ENCODE measurements at regions not wholly inside any gene's neighbourhood (a gene's known extent, or its start where the extent isn't known, plus 50 kb on each side); places are given as distances from the start of the nearest gene placed in this dataset.
"Not testable (repeated sequence)": the region's sequence is repeated elsewhere in the genome, so short reads cannot be mapped to it uniquely, and the experiment has no call there.

DNA sequence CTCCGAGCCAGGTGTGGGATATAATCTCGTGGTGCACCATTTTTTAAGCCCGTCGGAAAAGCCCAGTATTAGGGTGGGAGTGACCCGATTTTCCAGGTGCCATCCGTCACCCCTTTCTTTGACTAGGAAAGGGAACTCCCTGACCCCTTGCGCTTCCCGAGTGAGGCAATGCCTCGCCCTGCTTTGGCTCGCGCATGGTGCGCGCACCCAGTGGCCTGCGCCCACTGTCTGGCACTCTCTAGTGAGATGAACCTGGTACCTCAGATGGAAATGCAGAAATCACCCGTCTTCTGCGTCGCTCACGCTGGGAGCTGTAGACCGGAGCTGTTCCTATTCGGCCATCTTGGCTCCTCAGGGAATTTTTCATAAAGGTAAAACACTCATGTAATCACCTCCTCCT lies 63.9 kb downstream of the RWDD3 start:
- H3K4me3 ChIP-seq (ENCODE audit: low read depth, low read length); POLR2A ChIA-PET; CTCF ChIA-PET; DNase-seq (ENCODE audit: low read depth); H3K36me3 ChIP-seq (ENCODE audit: control insufficient read depth, insufficient read depth, low read length); H3K27me3 ChIP-seq (ENCODE audit: control insufficient read depth, insufficient read depth, low read length): not testable (repeated sequence)

DNA sequence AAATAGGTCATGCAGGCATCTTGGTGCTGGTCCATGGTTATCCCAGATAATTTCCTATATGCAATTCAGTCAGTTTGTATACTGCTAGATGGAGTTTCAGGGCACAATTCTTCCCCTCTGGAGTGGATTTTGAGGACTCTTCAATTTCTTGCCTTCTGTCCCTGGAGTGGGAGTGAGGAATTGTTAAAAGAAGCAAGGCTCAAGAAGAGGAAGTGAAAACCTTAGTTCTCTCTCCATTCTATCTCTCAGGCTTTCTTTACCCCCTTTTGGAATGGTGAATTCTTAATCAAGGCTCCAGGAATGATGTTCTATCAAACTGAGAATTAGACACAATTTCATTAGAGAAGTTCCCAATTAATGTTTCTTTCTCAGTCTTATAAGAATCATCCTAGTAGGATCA lies 67.1 kb downstream of the RWDD3 start:
- TF ChIP-seq, protein P1, sequence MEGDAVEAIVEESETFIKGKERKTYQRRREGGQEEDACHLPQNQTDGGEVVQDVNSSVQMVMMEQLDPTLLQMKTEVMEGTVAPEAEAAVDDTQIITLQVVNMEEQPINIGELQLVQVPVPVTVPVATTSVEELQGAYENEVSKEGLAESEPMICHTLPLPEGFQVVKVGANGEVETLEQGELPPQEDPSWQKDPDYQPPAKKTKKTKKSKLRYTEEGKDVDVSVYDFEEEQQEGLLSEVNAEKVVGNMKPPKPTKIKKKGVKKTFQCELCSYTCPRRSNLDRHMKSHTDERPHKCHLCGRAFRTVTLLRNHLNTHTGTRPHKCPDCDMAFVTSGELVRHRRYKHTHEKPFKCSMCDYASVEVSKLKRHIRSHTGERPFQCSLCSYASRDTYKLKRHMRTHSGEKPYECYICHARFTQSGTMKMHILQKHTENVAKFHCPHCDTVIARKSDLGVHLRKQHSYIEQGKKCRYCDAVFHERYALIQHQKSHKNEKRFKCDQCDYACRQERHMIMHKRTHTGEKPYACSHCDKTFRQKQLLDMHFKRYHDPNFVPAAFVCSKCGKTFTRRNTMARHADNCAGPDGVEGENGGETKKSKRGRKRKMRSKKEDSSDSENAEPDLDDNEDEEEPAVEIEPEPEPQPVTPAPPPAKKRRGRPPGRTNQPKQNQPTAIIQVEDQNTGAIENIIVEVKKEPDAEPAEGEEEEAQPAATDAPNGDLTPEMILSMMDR (IDR thresholded peaks at IDR 0.05; ENCODE audit: insufficient read depth, low read depth, low read length), result no peak
- DNase-seq (ENCODE audit: low read depth), result no peak
- Histone ChIP-seq H3K27me3 (ENCODE audit: control insufficient read depth, insufficient read depth, low read length) (no peaks in the 10 kb centered on the region), H3K36me3 (ENCODE audit: control insufficient read depth, insufficient read depth, low read length) (no peaks in the 10 kb centered on the region), H3K4me3 (ENCODE audit: low read depth, low read length) (no peak overlapping the region)
- ChIA-PET POLR2A (no interaction called here), CTCF (no interaction called here)

DNA sequence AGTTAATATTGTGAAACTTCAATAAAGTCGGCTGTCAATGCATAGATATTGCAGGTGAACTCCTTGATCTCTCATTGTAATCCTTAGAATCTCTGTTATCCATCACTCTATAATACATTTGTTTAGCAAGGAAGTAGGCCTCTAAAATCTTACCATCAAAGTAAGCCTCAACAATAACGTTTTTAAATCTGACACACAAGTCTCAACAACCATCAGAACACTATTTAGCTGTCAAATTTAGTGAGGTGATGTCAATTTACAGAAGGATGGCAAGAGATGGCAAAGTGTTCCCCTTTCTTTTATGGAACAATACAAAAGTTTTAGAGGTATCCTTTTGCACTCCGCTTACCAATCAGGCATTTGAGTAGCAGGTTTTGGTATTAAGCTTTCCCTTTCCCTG lies 67.6 kb downstream of the RWDD3 start:
- POLR2A ChIA-PET, result no interaction called here
- TF ChIP-seq, protein P1 (IDR thresholded peaks at IDR 0.05; ENCODE audit: insufficient read depth, low read depth, low read length), result no peak
- no peaks in the 10 kb centered on the region for H3K36me3 ChIP-seq (ENCODE audit: control insufficient read depth, insufficient read depth, low read length)
- DNase-seq (ENCODE audit: low read depth), result no peak
- CTCF ChIA-PET, result no interaction called here
- H3K4me3 ChIP-seq (ENCODE audit: low read depth, low read length), result no peak overlapping the region
- H3K27me3 ChIP-seq (ENCODE audit: control insufficient read depth, insufficient read depth, low read length), result no peaks in the 10 kb centered on the region

DNA sequence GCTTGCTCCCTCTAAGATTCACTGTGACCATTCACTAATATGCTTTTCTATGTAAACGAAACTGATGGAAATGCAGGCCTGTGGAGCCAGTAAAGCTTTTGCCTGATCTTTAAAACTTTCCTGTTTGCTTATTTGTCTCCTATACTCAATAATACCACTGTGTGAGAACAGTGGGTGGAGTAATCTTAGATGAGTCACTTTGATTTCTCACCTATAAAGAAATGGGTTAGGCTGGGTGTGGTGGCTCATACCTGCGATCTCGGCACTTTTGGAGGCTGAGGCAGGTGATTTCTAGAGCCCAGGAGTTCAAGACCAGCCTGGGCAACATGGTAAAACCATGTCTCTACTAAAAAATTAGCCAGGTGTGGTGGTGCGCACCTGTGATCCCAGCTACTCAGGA lies 70.8 kb downstream of the RWDD3 start:
- no peak for DNase-seq (ENCODE audit: low read depth)
- peaks cover 1% of the 10 kb centered on the region; the same call in 1 of the 2 replicates for H3K27me3 ChIP-seq (ENCODE audit: control insufficient read depth, insufficient read depth, low read length)
- POLR2A ChIA-PET, result no interaction called here
- TF ChIP-seq, protein P1 (IDR thresholded peaks at IDR 0.05; ENCODE audit: insufficient read depth, low read depth, low read length), result no peak
- H3K36me3 ChIP-seq (ENCODE audit: control insufficient read depth, insufficient read depth, low read length), result no peaks in the 10 kb centered on the region
- H3K4me3 ChIP-seq (ENCODE audit: low read depth, low read length), result no peak overlapping the region
- CTCF ChIA-PET, result no interaction called here

DNA sequence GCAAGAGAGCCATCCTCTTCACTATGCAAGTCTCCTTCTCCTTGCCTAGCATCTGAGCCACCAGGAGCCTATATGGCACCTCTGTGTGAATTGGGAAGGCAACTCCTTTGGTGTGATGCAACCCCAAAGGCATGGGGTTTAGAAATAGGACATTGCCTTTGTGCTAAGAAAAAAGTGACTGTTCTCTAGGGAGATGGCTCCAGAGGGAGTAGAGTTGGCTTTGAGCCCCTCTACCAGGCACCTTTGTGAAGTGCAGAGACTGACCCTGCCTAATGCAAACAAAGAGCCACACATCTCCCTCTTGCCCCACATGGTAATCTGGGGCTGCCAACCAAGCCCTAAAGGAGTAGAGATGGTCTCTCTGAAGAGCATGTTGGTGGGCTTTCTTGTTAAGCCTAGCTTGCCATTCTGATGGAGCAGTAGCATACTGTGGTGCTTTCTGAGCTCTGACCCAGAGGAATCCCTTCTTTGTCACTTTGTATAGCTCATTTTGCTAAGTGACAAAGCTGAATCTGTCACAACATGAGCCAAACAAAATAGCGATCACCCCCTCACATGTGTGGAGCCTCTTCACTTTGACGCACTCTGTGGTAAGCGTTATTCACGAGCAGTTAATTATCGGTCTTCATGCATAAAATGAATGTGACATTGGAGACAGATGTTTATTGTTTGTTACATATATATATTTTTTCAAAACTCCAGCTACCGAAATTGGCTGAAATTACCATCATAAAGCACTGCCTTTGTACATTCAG lies 74.4 kb downstream of the RWDD3 start:
- Histone ChIP-seq H3K4me3 (ENCODE audit: low read depth, low read length) (no peak overlapping the region), H3K27me3 (ENCODE audit: control insufficient read depth, insufficient read depth, low read length) (peaks cover 1% of the 10 kb centered on the region; the same call in 1 of the 2 replicates), H3K36me3 (ENCODE audit: control insufficient read depth, insufficient read depth, low read length) (no peaks in the 10 kb centered on the region)
- CTCF ChIA-PET, result interaction anchor here (0.6 kb wide), 1 partner anchor 1401 kb away, joined by 4 read pairs; no protein-coding TSS in a partner anchor
- TF ChIP-seq, protein P1 (IDR thresholded peaks at IDR 0.05; ENCODE audit: insufficient read depth, low read depth, low read length), result no peak
- DNase-seq (ENCODE audit: low read depth), result no peak
- POLR2A ChIA-PET, result no interaction called here

DNA sequence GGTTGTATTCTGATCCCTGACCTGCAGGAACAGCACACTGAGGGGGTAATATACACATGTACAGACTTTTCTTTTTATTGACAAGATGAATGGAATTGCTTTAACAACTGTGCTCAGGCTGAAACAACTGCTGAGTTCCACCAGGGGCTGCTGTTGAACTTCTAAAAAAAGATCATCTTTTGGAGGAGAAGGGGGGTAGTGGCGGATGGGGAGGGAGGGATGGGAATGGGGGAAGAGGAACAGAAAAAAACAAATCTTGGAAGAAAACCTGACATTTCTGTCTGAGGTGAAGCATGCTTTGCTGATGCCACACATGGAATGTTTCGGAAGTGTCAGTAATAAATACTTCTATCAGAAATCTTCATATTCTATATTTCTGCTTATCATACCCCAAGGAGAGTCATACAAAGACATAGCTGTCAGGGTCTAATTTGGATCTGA lies 75.0 kb downstream of the RWDD3 start:
- ChIA-PET CTCF (interaction anchor here (0.6 kb wide), 1 partner anchor 1401 kb away, joined by 4 read pairs; no protein-coding TSS in a partner anchor), POLR2A (no interaction called here)
- DNase-seq (ENCODE audit: low read depth), result no peak
- TF ChIP-seq, protein P1 (IDR thresholded peaks at IDR 0.05; ENCODE audit: insufficient read depth, low read depth, low read length), result peak; percentile 50
- H3K27me3 ChIP-seq (ENCODE audit: control insufficient read depth, insufficient read depth, low read length), result peaks cover 1% of the 10 kb centered on the region; the same call in 1 of the 2 replicates
- H3K4me3 ChIP-seq (ENCODE audit: low read depth, low read length), result no peak overlapping the region
- no peaks in the 10 kb centered on the region for H3K36me3 ChIP-seq (ENCODE audit: control insufficient read depth, insufficient read depth, low read length)

Measured in BJ (cell line).